ENCODE measurements at regions not wholly inside any gene's neighbourhood (a gene's known extent, or its start where the extent isn't known, plus 50 kb on each side); places are given as distances from the start of the nearest gene placed in this dataset.

DNA sequence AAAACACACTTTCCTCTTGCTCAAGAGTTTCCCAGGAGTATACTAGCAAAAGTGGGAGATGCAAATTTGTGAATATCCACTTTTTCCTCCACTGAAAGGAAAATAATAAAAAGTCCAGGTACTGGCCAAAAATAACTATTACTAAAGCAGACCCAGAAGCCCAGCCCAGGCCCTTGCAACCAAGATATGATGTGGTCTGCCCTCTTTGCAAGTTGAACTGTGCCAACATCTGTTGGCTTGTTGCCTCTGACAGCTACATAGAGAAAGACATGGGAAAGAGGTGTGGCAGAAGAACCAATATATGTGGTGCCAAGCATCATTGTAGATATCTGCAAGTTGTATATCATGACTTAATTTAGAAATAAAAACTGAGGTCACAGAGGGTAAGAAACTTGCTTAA is 78.4 kb upstream of the JAG1 start:
- TF ChIP-seq POLR2A (IDR thresholded peaks at IDR 0.05; ENCODE audit: low read length): no peak
- TF ChIP-seq GATA1 (IDR thresholded peaks at IDR 0.05; ENCODE audit: low read depth, low read length): no peak
- DNase-seq: no peak

DNA sequence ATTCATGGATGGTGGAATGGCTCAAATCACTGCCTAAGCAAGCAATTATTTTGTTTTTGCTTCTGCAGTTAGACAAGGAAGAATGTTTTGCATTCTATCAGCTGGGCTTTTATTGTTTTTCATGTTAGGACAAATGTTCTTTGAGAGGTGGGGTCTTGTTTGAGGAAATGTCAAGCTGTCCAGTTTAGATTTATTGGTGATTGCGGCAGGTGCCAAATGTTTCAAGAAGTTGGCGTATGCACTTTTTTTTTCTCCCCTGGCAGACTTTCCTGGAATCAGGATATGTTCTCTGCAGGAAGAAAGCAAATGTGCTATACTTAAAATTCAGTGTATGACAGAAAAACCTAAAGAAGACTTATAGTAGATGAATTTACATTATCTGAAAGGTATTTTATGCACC is 81.0 kb upstream of the JAG1 start:
- no peak for TF ChIP-seq POLR2A (IDR thresholded peaks at IDR 0.05; ENCODE audit: low read length)
- TF ChIP-seq GATA1 (IDR thresholded peaks at IDR 0.05; ENCODE audit: low read depth, low read length): no peak

DNA sequence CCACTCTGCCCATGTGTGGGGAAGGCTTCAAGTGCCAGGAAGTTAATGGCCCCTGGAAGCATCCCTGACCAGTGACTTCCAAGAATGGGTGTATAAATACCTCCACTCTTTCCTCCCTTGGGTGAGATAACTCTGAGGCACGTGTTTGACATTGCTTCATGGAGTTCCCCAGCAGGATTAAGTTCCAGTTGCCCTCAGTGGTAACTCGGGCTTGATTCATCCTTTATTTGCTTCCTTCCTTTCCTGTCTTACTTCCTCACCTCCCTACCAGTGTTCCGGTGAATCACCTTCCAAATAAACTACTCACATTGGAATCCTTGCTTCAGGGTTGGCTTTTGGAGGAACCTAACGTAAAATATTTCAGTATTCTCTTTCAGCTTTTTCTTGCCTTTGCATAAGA is 84.6 kb upstream of the JAG1 start:
- no peak for DNase-seq
- TF ChIP-seq GATA1 (IDR thresholded peaks at IDR 0.05; ENCODE audit: low read depth, low read length) (no peak), POLR2A (IDR thresholded peaks at IDR 0.05; ENCODE audit: low read length) (no peak)

More for the DNA sequence above, 81.0 kb upstream of the JAG1 start:
- no peak for DNase-seq

DNA sequence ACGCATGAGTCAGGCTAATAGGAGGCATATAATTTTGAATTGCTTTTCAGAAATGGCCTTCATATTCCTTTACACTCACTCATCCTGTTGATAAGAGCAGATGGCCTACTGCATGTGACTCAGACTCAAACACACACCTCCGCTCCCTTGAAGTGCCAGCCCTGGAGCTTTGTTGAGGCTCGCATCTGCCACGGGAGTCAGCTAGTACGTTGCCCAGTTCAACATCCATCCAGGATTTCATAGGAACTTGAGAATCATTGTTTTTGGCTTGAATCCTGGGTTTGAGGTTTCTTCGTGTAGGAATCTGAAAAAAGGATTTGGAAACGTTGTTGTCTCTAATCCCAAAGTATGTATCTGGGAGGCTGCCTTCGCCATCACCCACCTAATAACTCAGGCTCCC is 87.4 kb upstream of the JAG1 start:
- TF ChIP-seq GATA1 (IDR thresholded peaks at IDR 0.05; ENCODE audit: low read depth, low read length) (no peak), POLR2A (IDR thresholded peaks at IDR 0.05; ENCODE audit: low read length) (no peak)
- no peak for DNase-seq

- no peak for DNase-seq
- no peak for TF ChIP-seq POLR2A (IDR thresholded peaks at IDR 0.05; ENCODE audit: low read length)
- TF ChIP-seq GATA1 (IDR thresholded peaks at IDR 0.05; ENCODE audit: low read depth, low read length): no peak
Observed at GRCh38 chr20:10761786-10762185, 88.0 kb upstream of the JAG1 start.

DNA sequence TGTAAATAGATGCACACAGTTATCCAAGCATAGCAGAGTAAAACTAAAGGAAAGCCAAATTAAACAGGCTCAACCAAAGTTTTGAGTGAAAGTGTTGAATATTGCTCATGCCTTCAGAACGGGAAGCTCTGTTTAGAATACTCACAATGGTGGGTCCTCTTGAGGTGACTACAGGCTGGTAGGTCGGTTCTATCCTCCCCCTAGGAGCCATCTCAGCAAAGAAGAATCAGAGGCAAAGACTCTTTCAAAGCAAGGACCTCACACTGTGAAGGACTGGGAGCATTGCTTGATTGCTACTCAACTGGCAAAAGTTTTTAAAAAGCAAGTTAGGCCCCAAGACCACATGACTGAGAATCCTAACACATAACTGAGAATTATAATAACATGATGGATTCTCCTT is 88.4 kb upstream of the JAG1 start:
- no peak for DNase-seq

GRCh38 chr20:10763112-10763511 is 89.3 kb upstream of the JAG1 start:
- DNase-seq: no peak
- TF ChIP-seq GATA1 (IDR thresholded peaks at IDR 0.05; ENCODE audit: low read depth, low read length) (no peak), POLR2A (IDR thresholded peaks at IDR 0.05; ENCODE audit: low read length) (no peak)

More for the DNA sequence above, 88.4 kb upstream of the JAG1 start:
- TF ChIP-seq POLR2A (IDR thresholded peaks at IDR 0.05; ENCODE audit: low read length) (no peak), GATA1 (IDR thresholded peaks at IDR 0.05; ENCODE audit: low read depth, low read length) (no peak)

- no peak for DNase-seq
- TF ChIP-seq GATA1 (IDR thresholded peaks at IDR 0.05; ENCODE audit: low read depth, low read length) (no peak), POLR2A (IDR thresholded peaks at IDR 0.05; ENCODE audit: low read length) (no peak)
Observed at GRCh38 chr20:10769700-10770099, 95.9 kb upstream of the JAG1 start.

DNA sequence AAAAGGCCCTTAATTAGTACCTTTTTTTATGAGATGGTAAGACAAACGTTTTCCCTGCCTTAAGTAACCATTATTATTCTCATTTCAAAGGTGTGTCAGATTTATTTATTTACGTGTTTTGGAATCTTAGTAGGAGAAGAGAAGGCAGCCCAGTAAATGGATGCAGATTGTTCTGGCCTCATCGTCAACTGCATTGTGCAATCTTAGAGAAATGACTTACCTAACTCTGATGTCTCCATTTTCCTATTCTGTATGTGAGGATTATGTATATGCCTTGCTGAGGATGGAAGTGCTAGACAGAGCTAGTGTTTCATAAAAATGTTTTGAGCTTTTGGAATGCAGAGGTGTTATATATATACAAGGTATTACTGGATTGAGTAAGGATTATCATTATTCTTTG is 97.0 kb upstream of the JAG1 start:
- DNase-seq: no peak

GRCh38 chr20:10771435-10772140 is 97.8 kb upstream of the JAG1 start:
- TF ChIP-seq GATA1 (IDR thresholded peaks at IDR 0.05; ENCODE audit: low read depth, low read length) (no peak), POLR2A (IDR thresholded peaks at IDR 0.05; ENCODE audit: low read length) (no peak)
- no peak for DNase-seq

More for the DNA sequence above, 97.0 kb upstream of the JAG1 start:
- no peak for TF ChIP-seq POLR2A (IDR thresholded peaks at IDR 0.05; ENCODE audit: low read length)

DNA sequence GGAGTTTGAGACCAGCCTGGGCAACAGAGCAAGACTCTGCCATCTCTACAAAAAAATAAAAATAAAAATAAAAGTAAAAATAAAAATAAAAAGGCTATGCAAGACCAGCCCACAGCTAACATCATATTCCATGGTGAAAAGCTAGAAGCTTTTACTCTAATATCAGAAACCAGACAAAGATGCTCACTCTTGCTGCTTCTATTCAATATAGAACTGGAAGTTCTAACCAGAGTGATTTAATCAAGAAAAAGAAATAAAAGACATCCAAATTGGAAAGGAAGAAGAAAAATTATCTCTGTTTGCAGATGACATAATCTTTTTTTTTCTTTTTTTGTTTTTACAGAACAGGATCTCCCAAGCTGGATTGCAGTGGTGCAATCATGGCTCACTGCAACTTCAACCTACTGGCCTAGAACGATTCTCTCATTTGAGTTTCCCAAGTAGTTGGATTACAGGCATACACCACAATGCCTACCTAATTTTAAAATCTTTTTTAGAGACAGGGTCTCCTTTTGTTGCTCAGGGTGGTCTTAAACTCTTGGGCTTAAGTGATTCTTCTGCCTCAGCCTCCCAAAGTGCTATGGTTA is 100.7 kb upstream of the JAG1 start:
- TF ChIP-seq POLR2A (IDR thresholded peaks at IDR 0.05; ENCODE audit: low read length) (no peak), GATA1 (IDR thresholded peaks at IDR 0.05; ENCODE audit: low read depth, low read length) (no peak)
- no peak for DNase-seq

- TF ChIP-seq POLR2A (IDR thresholded peaks at IDR 0.05; ENCODE audit: low read length) (no peak), GATA1 (IDR thresholded peaks at IDR 0.05; ENCODE audit: low read depth, low read length) (no peak)
- no peak for DNase-seq
Observed at GRCh38 chr20:10777710-10778109, 103.9 kb upstream of the JAG1 start.

- no peak for DNase-seq
- no peak for TF ChIP-seq POLR2A (IDR thresholded peaks at IDR 0.05; ENCODE audit: low read length)
- TF ChIP-seq GATA1 (IDR thresholded peaks at IDR 0.05; ENCODE audit: low read depth, low read length): no peak
Observed at GRCh38 chr20:10779911-10780310, 106.1 kb upstream of the JAG1 start.

- DNase-seq: no peak
- no peak for TF ChIP-seq POLR2A (IDR thresholded peaks at IDR 0.05; ENCODE audit: low read length)
- no peak for TF ChIP-seq GATA1 (IDR thresholded peaks at IDR 0.05; ENCODE audit: low read depth, low read length)
Observed at GRCh38 chr20:10780901-10781300, 107.1 kb upstream of the JAG1 start.

DNA sequence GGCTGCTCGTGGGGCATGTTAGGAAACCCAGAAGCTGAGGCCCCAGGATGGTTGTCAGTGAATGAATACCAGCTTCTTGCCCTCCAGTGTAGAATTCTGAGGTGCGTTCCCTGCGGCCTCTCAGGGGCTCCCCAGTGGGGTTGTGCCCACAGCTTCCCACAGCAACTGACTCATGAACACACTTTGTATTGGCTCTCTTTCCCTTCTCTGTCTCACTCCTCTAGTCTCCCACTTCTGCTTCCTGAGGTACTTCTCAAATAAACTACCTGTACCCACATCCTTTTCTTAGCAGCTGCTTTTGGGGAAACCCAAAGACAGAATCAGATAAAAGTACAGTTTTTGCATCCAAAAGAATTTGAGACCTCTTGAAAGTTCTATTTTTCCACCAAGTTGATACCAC is 107.7 kb upstream of the JAG1 start:
- TF ChIP-seq GATA1 (IDR thresholded peaks at IDR 0.05; ENCODE audit: low read depth, low read length) (no peak), POLR2A (IDR thresholded peaks at IDR 0.05; ENCODE audit: low read length) (no peak)
- no peak for DNase-seq
